ENCODE measurements at regions not wholly inside any gene's neighbourhood (a gene's known extent, or its start where the extent isn't known, plus 50 kb on each side); places are given as distances from the start of the nearest gene placed in this dataset.

DNA sequence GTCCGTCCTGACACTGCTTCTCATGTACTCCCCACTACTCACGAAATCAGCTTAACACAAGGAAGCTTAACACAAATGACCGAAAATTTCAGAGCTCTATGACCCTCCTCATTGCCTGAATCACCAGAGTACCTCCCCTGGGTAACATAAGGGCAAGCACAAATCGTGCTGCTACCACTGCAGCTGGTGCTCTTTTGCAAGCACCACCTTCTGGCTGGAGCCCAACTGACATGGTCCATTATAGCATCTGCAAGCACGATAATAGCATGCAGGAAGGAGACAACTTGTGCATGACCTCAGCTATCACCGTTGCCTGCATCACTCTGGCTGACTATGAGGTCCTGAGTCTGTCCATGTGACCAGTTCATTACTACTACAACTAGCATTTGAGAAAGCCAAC, 308.0 kb downstream of the TEX13C start:
- TF ChIP-seq ZNF174 (tag by site-specific recombination; IDR thresholded peaks at IDR 0.05) = no peak
- no peak for TF ChIP-seq SP2 (tag by site-specific recombination; IDR thresholded peaks at IDR 0.05)
